ENCODE measurements at regions not wholly inside any gene's neighbourhood (a gene's known extent, or its start where the extent isn't known, plus 50 kb on each side); places are given as distances from the start of the nearest gene placed in this dataset.

DNA sequence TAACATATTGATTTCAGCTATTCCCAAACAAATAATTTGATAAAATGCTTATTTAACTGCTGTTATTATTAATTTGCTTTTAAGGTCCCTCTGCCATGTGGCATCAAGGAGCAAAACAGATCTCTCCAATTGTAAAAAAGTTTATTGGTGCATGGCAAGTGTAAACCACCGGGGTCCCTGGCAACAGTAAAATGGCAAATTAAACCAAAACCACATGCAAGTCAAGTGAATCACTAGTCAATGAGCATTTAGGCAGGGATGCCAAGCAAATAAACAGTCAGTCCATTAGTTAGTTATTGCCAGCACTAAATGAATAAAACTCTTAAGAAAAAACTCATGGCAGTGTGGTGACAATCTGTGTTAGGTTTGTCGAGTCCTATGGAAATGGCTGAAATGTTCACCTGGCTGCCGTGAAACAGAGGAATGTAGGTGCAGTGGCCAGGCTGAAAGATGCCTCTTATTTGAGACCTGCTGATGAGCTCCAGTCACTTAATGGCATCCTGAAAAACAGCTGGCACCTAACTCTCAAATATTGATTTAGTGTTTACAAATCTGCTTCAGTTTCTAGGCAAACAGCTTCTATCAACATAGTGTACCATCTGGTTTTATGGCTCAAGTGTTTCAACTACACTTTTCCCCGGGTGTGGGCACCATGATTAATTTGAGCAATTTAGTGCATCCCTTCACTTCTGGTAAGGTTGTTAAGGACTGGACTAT, 296.5 kb upstream of the ITGA1 start:
- H3K27me3 Mint-ChIP-seq (ENCODE audit: low read depth), result peaks cover 2% of the 10 kb centered on the region
- H3K9me3 Mint-ChIP-seq, result no peaks in the 10 kb centered on the region
- DNase-seq (ENCODE audit: low spot score), result no peak
- no peaks in the 10 kb centered on the region for H3K36me3 Mint-ChIP-seq (ENCODE audit: low read depth)
- no peak overlapping the region for H3K27ac Mint-ChIP-seq
- H3K4me3 Mint-ChIP-seq, result no peak overlapping the region
- peaks cover 3% of the 10 kb centered on the region for H3K4me1 Mint-ChIP-seq (ENCODE audit: low read depth)

DNA sequence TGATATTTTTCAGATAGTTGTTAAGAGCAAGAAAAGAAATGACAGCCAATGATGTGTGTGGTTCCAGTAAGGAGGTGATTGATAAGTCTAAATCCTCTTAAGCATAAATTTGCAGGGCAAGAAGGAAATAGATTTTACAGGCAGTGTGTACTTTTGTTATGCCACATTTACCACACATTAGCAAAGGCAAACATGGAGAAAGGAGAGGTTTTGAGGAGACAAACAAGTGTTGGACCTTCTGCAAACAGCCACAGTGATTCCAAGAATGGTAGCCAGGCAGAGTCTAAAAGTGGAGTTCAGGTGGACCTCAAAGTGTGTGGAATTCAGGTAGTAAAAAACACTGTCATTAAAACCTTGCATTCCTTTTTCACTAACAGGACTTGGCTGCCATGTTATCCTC, 295.9 kb upstream of the ITGA1 start:
- peaks cover 2% of the 10 kb centered on the region for H3K27me3 Mint-ChIP-seq (ENCODE audit: low read depth)
- no peaks in the 10 kb centered on the region for H3K9me3 Mint-ChIP-seq
- no peaks in the 10 kb centered on the region for H3K36me3 Mint-ChIP-seq (ENCODE audit: low read depth)
- peaks cover 3% of the 10 kb centered on the region for H3K4me1 Mint-ChIP-seq (ENCODE audit: low read depth)
- no peak overlapping the region for H3K4me3 Mint-ChIP-seq
- no peak overlapping the region for H3K27ac Mint-ChIP-seq
- DNase-seq (ENCODE audit: low spot score), result no peak

DNA sequence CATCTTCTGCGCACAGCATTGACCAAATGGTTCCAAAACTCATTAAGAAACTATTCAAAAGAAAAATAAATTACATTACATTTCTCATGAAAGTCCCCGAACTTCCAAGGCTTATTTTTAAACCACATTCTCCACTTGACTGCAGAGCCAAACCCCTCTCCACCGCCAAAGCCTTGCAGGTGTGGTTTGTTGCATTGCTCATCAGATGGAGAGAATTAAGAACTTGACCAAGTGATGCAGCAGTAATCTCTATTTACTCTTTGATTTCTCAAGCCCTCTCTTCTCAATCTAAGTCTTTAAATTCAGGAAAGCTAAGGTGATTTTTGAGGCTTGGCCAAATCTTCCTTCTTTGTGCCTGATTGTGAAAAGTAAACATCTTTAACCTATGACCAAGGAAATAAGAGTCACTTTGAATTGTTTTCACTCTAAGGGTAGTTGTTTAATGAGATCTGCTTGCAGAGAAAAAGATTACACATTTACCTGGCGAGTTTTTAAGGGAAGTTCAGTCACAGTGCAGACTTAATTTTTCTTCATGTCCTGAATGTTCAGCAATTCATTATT, 290.5 kb upstream of the ITGA1 start:
- no peaks in the 10 kb centered on the region for H3K9me3 Mint-ChIP-seq
- H3K4me3 Mint-ChIP-seq, result no peak overlapping the region
- H3K27ac Mint-ChIP-seq, result no peak overlapping the region
- H3K4me1 Mint-ChIP-seq (ENCODE audit: low read depth), result peaks cover 3% of the 10 kb centered on the region
- H3K27me3 Mint-ChIP-seq (ENCODE audit: low read depth), result peaks cover 3% of the 10 kb centered on the region
- DNase-seq (ENCODE audit: low spot score), result no peak
- no peaks in the 10 kb centered on the region for H3K36me3 Mint-ChIP-seq (ENCODE audit: low read depth)

DNA sequence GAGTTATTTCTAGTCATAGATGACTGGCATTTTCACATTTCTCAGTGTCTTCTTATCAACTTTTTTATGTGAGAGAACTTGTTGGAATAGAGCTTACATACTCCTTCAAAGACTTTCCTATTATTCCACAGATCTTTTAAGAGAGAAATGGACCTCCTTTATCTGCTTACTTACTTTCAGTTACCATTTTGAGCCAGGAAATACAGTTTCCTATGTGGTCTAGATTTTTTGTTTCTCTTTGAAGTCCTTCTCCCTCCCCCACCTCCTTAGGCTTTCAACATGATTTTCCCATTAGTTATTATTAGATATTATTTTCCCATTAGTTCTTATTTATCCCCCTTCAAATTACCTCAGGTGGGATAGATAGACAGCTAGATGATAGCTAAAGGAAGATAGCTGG, 289.1 kb upstream of the ITGA1 start:
- Mint-ChIP-seq H3K9me3 (no peaks in the 10 kb centered on the region), H3K4me1 (ENCODE audit: low read depth) (peaks cover 4% of the 10 kb centered on the region), H3K27ac (no peak overlapping the region), H3K4me3 (no peak overlapping the region), H3K27me3 (ENCODE audit: low read depth) (peaks cover 5% of the 10 kb centered on the region), H3K36me3 (ENCODE audit: low read depth) (no peaks in the 10 kb centered on the region)
- DNase-seq (ENCODE audit: low spot score), result no peak

DNA sequence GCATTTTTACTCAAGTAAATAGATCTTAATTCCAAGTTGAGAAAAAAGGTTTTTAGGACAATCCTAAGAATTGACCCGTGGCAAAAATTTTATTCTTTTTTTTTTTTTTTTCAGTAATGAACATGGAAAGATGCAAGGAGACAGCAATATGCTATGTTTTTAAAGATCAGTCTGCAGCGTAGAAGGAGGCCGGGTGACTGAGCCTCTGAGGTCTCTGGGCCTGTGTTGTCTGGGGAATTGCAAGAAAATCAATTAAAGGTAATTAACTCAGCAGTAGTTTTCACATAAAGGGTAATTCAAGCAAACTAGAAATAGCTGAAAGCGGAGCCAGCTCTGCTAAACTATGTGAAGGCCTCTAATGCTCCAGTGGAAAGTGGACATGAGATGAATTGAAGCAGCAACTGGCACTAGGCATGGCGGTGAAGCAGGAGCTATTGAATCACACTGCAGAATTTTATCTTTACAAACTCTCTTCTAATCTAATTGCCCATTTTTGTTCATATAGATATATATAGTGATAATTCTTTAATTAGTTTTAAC, 285.2 kb upstream of the ITGA1 start:
- Mint-ChIP-seq H3K36me3 (ENCODE audit: low read depth) (no peaks in the 10 kb centered on the region), H3K4me1 (ENCODE audit: low read depth) (peaks cover 16% of the 10 kb centered on the region), H3K9me3 (no peaks in the 10 kb centered on the region)

DNA sequence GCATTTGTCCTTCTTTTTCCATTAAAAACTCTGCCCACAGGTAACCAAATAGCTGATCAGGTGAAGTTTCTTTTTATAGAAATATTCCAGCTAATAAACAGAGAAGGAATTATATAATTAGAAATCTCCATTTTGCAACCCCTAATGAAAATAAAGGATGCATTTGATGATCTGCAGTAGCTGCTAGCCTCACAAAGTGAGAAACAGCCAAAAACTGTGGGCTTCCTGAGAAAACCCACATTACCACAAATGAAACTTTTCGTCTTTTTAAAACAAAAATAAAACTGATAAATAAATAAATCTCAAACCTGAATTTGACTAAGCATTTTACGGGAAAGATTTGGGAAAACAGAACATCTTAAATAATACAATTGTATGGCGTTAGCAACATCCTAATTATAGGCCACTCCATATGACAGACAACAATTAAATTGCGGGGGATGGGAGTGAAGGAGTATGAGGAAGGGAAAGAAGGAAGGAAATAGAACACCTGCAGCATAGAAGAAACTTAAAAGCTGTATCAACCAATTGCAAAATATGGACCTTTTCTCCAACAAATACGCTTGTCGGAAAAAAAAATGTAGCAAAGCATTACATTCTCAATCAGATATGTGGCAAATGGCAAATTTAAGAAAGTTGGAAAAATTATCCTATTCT, 283.0 kb upstream of the ITGA1 start:
- peak overlapping the region; percentile 38 for H3K4me3 Mint-ChIP-seq

More for the DNA sequence above, 285.2 kb upstream of the ITGA1 start:
- Mint-ChIP-seq H3K4me3 (no peak overlapping the region), H3K27ac (no peak overlapping the region), H3K27me3 (ENCODE audit: low read depth) (peaks cover 15% of the 10 kb centered on the region)
- DNase-seq (ENCODE audit: low spot score), result no peak

DNA sequence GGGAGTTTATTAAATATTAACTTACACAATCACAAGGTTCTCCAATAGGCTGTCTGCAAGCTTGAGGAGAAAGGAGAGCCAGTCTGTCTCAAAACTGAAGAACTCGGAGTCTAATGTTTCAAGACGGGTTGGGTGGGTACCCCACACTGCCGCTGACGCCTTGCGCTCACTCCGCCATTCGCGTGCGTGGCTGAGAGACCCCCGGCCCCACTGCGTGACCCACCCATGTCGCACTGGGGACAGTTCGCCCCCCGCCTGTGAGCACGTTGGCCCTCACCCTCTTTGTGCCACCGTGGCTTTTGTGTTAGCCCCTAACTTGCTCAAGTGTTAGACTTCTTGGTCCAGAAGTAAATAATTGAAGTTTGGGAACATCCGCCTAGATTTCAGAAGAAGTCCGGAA, 270.0 kb upstream of the ITGA1 start:
- peaks cover 1% of the 10 kb centered on the region for H3K4me1 Mint-ChIP-seq (ENCODE audit: low read depth)
- no peak overlapping the region for H3K4me3 Mint-ChIP-seq
- H3K9me3 Mint-ChIP-seq, result no peaks in the 10 kb centered on the region
- no peaks in the 10 kb centered on the region for H3K36me3 Mint-ChIP-seq (ENCODE audit: low read depth)
- H3K27ac Mint-ChIP-seq, result no peak overlapping the region
- DNase-seq (ENCODE audit: low spot score), result no peak
- H3K27me3 Mint-ChIP-seq (ENCODE audit: low read depth), result peaks cover 8% of the 10 kb centered on the region

More for the DNA sequence above, 283.0 kb upstream of the ITGA1 start:
- no peaks in the 10 kb centered on the region for H3K36me3 Mint-ChIP-seq (ENCODE audit: low read depth)
- H3K9me3 Mint-ChIP-seq, result no peaks in the 10 kb centered on the region
- peaks cover 25% of the 10 kb centered on the region for H3K27me3 Mint-ChIP-seq (ENCODE audit: low read depth)
- DNase-seq (ENCODE audit: low spot score), result no peak
- peaks cover 13% of the 10 kb centered on the region for H3K4me1 Mint-ChIP-seq (ENCODE audit: low read depth)
- no peak overlapping the region for H3K27ac Mint-ChIP-seq

DNA sequence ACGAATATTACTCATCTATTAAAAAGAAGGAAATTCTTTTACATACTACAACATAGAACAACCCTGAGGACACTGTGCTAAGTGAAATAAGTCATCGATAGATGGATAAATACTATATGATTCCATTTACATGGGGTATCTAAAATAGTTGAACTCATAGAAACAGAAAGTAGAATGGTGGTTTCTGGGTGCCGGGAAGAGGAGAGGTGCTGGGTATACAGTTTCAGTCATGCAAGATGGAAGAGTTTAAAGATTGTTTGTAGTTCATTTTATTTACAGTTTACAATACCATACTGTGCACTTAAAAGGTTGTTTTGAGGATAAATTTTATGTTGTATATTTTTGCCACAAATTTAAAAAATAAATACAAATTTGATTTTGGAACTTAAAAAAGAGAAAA, 267.5 kb upstream of the ITGA1 start:
- no peak for DNase-seq (ENCODE audit: low spot score)
- Mint-ChIP-seq H3K27ac (no peak overlapping the region), H3K4me1 (ENCODE audit: low read depth) (peaks cover 1% of the 10 kb centered on the region), H3K9me3 (no peaks in the 10 kb centered on the region), H3K36me3 (ENCODE audit: low read depth) (no peaks in the 10 kb centered on the region), H3K4me3 (no peak overlapping the region), H3K27me3 (ENCODE audit: low read depth) (no peaks in the 10 kb centered on the region)

DNA sequence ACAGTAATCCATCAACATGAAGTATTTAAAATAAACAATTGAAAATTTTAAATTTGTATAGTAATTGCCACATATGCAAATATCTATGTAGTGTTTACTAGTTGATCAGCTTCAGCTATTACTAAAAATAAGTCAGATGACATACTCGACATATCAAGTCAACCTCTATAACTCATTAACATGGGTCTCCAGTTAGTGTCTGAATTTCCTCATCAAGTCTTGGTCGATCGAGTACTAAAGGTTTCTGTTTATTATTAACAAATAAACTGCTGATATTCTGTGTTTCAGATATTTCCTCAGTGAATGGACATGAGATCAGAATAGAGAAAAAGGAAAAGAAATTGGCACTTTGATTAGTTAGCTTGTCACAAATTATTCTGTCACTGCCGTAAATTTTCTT, 266.5 kb upstream of the ITGA1 start:
- no peak overlapping the region for H3K27ac Mint-ChIP-seq
- no peak overlapping the region for H3K4me3 Mint-ChIP-seq
- H3K36me3 Mint-ChIP-seq (ENCODE audit: low read depth), result no peaks in the 10 kb centered on the region
- H3K9me3 Mint-ChIP-seq, result no peaks in the 10 kb centered on the region
- no peaks in the 10 kb centered on the region for H3K27me3 Mint-ChIP-seq (ENCODE audit: low read depth)
- peaks cover 1% of the 10 kb centered on the region for H3K4me1 Mint-ChIP-seq (ENCODE audit: low read depth)
- DNase-seq (ENCODE audit: low spot score), result no peak

DNA sequence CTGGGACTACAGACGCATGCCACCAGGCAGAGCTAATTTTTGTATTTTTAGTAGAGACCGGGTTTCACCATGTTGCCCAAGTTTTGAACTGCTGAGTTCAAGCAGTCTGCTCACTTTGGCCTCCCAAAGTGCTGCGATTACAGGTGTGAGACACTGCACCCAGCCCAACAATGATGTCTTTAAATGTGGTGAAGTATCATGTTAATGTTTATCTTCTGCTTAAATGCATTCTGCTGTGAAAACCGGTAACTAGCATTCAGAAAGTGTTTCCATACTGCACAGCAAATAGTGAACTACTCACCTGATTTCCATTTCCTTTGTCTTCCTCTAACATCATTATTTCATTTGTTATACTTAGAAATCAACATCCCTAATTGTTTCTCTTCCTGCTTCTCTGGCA, 264.0 kb upstream of the ITGA1 start:
- Mint-ChIP-seq H3K9me3 (no peaks in the 10 kb centered on the region), H3K27ac (no peak overlapping the region), H3K36me3 (ENCODE audit: low read depth) (no peaks in the 10 kb centered on the region), H3K4me1 (ENCODE audit: low read depth) (peaks cover 1% of the 10 kb centered on the region), H3K4me3 (no peak overlapping the region), H3K27me3 (ENCODE audit: low read depth) (no peaks in the 10 kb centered on the region)
- no peak for DNase-seq (ENCODE audit: low spot score)

DNA sequence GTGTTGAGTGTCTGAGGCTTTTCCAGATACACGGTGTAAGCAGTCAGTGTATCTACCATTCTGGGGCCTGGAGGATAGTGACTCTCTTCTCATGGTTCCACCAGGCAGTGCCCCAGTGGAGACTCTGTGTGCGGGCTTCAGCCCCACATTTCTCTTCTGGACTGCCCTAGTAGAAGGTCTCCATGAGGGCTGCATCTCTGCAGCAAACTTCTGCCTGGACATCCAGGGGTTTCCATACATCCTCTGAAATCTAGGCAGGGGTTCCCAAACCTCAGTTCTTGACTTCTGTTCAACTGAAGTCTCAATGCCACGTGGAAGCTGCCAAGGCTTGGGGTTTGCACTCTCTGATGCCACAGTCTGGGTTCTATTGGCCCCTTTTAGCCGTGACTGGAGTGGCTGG, 256.6 kb upstream of the ITGA1 start:
- H3K9me3 Mint-ChIP-seq, result peaks cover 10% of the 10 kb centered on the region
- H3K4me1 Mint-ChIP-seq (ENCODE audit: low read depth), result no peaks in the 10 kb centered on the region
- no peak overlapping the region for H3K27ac Mint-ChIP-seq
- DNase-seq (ENCODE audit: low spot score), result no peak
- H3K36me3 Mint-ChIP-seq (ENCODE audit: low read depth), result no peaks in the 10 kb centered on the region
- H3K27me3 Mint-ChIP-seq (ENCODE audit: low read depth), result no peaks in the 10 kb centered on the region
- no peak overlapping the region for H3K4me3 Mint-ChIP-seq

DNA sequence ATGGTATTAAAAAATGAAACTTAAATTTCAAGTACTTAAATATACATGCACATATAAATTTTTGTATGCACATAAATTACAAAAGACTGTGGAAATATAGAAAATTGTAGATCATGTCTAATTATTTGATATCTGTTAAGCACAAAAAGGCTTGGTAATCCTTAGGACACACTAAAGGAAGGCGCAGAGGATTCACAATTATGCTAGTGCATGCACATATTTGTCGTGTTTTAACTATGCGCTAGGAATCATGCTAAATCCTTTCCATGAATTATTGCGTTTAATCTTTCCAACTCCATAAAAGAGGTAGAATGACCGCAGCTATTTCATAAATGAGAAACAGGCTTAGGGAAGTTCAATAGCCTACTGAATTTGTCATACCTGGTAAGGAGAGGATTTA, 244.1 kb upstream of the ITGA1 start:
- no peak for DNase-seq (ENCODE audit: low spot score)
- no peaks in the 10 kb centered on the region for H3K27me3 Mint-ChIP-seq (ENCODE audit: low read depth)
- H3K4me1 Mint-ChIP-seq (ENCODE audit: low read depth), result no peaks in the 10 kb centered on the region
- no peaks in the 10 kb centered on the region for H3K36me3 Mint-ChIP-seq (ENCODE audit: low read depth)
- no peak overlapping the region for H3K4me3 Mint-ChIP-seq
- no peaks in the 10 kb centered on the region for H3K9me3 Mint-ChIP-seq
- no peak overlapping the region for H3K27ac Mint-ChIP-seq

DNA sequence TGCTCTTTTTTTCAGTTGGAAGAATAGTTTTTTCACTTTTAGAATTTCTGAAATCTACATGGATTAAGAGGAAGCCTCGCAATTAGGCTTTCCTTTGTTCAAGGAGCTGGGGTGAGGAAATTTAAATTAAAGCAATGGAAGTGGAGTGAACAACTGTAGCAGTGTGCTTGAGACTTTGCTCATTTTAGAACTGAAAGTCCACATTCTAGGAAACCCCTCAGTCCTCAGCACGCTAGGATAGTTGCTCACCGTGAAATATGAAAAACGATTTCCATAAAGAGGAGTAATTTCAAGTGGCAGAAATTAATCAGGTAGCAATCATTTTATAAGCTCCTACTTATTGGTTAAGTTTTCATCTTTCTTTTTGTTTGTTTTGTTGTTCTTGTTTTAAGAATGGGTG, 243.0 kb upstream of the ITGA1 start:
- no peak for DNase-seq (ENCODE audit: low spot score)
- Mint-ChIP-seq H3K36me3 (ENCODE audit: low read depth) (no peaks in the 10 kb centered on the region), H3K4me3 (no peak overlapping the region), H3K27me3 (ENCODE audit: low read depth) (no peaks in the 10 kb centered on the region), H3K9me3 (no peaks in the 10 kb centered on the region), H3K27ac (no peak overlapping the region), H3K4me1 (ENCODE audit: low read depth) (no peaks in the 10 kb centered on the region)

DNA sequence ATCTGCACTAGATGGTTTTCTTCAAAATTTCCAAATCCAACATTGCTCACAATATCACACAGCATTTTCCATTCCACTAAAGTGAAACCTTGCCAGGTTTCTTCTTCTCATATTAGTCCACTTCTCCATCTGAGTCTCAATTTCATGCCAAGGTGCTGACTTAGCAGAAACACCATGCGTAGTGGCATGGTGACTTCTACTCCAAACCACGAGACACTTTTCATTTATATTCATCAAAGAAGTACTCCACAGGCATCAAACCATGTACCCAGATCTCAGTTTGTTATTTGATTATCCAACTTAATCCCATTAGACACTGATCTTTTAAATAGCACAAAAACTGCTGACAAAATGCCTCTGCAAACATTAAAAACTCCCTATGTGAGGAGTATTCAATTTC, 233.4 kb upstream of the ITGA1 start:
- Mint-ChIP-seq H3K27me3 (ENCODE audit: low read depth) (no peaks in the 10 kb centered on the region), H3K36me3 (ENCODE audit: low read depth) (no peaks in the 10 kb centered on the region), H3K4me1 (ENCODE audit: low read depth) (no peaks in the 10 kb centered on the region), H3K9me3 (no peaks in the 10 kb centered on the region), H3K27ac (no peak overlapping the region), H3K4me3 (no peak overlapping the region)
- no peak for DNase-seq (ENCODE audit: low spot score)

Measured in T-helper 2 cell treated with Interferon-gamma antibody and Interleukin-4, amounts not matched to agents 5 μg/mL and 100 μg/mL, for 36 hours (primary cell).